Brain microvascular endothelial cell (primary cell): ENCODE measurements at regions not wholly inside any gene's neighbourhood (a gene's known extent, or its start where the extent isn't known, plus 50 kb on each side); places are given as distances from the start of the nearest gene placed in this dataset.

Experiments
- DNase-seq: peaks from one replicate; pipeline ENCODE4 v3.0.0-alpha.2; 2020
- H3K27ac ChIP-seq: fragments of 250-450 bp; sonication (Bioruptor Pico); 2 replicates; pipeline ENCODE4 v1.5.1; 2020; ENCODE audit warnings: mild to moderate bottlenecking, moderate library complexity
- H3K27me3 ChIP-seq: fragments of 250-450 bp; sonication (Bioruptor Pico); replicated peaks from 2 replicates; pipeline ENCODE4 v1.5.1; 2020; ENCODE audit warnings: mild to moderate bottlenecking
- H3K36me3 ChIP-seq: fragments of 250-450 bp; sonication (Bioruptor Pico); replicated peaks from 2 replicates; pipeline ENCODE4 v1.5.1; 2020; ENCODE audit warnings: mild to moderate bottlenecking
- H3K4me3 ChIP-seq: 2 replicates; pipeline ENCODE4 v1.5.1; 2011; ENCODE audit warnings: low read depth, mild to moderate bottlenecking, control low read depth, low read length, moderate library complexity
- in situ Hi-C: cut with HindIII; loops from 2 replicates; pipeline ENCODE4 v1.10.0; 2017; ENCODE audit warnings: low sequenced_read_pairs, low pct_ligation_motif_present
- TF ChIP-seq, protein P1 (sequence below): IDR thresholded peaks from 2 replicates; pipeline ENCODE4 v1.5.1; 2011; ENCODE audit warnings: low read depth, mild to moderate bottlenecking, moderate library complexity, low read length, control low read depth, inconsistent platforms; ENCODE audit errors: missing control alignments

DNA sequence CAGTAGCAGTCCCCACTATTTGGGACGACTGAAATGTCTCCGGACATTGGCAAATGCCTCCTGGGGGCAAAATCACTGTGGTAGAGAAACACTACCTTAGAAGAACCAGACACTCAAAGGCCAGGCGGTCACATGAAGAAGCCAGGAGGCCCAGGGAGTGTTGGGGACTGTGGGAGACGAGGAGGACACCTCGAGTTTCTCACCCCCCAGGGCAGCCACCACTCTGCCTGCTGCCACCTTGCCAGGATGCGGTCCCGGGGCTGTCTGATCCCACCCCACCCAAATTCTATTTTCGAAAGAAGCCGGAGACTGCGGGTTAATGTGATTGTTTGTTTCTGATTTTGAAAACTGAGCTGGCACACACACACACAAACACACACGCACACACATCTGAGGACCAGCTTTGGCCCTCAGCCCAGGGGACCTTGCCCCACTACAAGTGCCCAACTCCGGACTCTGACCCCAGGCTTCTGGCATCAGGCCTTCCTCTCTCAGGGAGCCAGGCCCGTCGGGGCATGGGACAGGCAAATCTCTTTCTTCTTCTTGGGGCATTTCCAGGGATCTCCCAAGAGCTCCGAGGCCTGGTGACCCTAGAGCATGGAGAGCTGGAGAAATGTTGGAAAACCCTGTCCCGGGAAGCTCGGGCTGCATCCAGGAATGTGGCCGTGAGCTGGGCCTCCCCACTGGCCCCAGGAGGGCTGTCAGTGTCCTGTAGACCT is 187.5 kb upstream of the PMEPA1 start:
- Histone ChIP-seq H3K27ac (no peak overlapping the region), H3K27me3 (no peaks in the 10 kb centered on the region)
- no peak for DNase-seq

DNA sequence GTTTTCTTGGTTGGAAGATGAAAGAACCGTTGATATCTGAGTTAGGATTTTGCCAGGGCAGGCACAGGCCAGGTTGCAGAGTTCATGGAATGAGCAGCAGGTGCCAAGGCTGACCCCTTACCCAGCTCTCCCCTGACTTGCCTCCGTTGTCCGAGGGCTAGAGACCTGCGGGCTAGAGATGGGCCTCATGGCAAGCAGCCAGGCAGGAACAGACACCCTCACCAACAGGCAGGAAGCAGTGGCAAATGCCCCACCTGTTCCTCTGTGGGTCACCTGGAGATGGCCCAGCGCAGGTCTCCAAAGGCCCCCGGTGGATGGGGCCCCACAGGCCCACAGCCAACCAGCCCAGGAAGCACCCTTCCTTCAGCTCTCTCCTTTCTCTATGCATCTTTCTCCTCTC is 186.7 kb upstream of the PMEPA1 start:
- DNase-seq: no peak
- Histone ChIP-seq H3K36me3 (no peaks in the 10 kb centered on the region), H3K27ac (no peak overlapping the region), H3K27me3 (no peaks in the 10 kb centered on the region), H3K4me3 (no peak overlapping the region)
- TF ChIP-seq, protein P1, sequence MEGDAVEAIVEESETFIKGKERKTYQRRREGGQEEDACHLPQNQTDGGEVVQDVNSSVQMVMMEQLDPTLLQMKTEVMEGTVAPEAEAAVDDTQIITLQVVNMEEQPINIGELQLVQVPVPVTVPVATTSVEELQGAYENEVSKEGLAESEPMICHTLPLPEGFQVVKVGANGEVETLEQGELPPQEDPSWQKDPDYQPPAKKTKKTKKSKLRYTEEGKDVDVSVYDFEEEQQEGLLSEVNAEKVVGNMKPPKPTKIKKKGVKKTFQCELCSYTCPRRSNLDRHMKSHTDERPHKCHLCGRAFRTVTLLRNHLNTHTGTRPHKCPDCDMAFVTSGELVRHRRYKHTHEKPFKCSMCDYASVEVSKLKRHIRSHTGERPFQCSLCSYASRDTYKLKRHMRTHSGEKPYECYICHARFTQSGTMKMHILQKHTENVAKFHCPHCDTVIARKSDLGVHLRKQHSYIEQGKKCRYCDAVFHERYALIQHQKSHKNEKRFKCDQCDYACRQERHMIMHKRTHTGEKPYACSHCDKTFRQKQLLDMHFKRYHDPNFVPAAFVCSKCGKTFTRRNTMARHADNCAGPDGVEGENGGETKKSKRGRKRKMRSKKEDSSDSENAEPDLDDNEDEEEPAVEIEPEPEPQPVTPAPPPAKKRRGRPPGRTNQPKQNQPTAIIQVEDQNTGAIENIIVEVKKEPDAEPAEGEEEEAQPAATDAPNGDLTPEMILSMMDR: no peak
- in situ Hi-C loops: no loop called here

More for the DNA sequence above, 187.5 kb upstream of the PMEPA1 start:
- TF ChIP-seq, protein P1: no peak
- H3K36me3 ChIP-seq: no peaks in the 10 kb centered on the region
- in situ Hi-C loops: no loop called here
- H3K4me3 ChIP-seq: no peak overlapping the region

DNA sequence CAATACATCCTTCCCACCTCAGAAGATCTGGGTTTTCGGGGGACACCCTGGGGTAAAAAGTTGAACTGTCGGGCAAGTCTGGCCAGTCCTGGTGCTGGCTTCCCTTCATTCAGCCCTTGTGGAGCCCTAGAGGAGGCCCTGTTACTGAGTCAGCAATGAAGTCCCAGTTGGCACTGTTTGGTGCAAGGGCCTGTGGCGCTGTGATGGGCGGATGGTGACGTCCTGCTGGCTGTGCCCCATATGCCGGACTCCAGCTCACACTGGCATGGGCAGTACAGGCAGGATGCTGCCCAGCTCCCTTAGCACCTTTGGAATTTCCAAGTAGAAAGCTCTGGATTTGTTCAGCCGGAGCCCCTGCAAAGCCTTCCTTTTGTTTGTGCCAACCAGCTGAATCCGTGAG is 186.2 kb upstream of the PMEPA1 start:
- TF ChIP-seq, protein P1: no peak
- in situ Hi-C loops: no loop called here
- no peak overlapping the region for H3K4me3 ChIP-seq
- H3K36me3 ChIP-seq: no peaks in the 10 kb centered on the region
- DNase-seq: no peak
- no peak overlapping the region for H3K27ac ChIP-seq
- no peaks in the 10 kb centered on the region for H3K27me3 ChIP-seq

DNA sequence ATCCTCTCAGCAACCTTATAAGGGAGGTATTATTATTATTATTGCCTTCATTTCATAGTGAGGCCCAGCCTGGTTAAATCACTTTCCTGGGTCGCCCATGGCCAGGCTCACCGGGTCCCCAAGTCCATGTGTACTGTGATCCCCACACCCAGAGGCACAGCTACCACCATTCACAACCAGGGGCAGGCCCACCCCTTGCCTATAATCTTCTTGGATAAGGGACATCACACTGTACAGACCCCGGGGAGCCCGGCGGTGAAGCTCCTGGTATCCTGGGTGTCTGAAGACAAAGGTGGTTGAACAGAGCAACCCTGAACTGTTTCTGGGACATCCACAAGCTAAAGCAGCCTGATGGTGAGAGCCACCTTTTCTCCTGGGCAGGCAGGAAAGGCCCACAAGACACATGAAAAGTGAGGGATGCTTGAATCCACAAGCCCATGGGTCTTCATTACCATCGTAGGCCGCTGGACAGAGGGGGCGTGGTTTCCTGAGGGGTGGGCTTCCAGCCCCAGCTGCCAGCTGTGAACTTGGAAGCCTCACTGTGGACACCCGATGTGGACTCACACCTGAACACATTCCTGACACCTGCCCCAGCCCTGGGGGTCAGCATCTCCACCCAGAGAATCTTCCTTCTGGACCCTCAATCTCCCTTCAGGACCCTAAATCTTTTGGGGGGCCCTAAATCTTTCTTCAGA is 185.5 kb upstream of the PMEPA1 start:
- TF ChIP-seq, protein P1: no peak
- Histone ChIP-seq H3K4me3 (no peak overlapping the region), H3K27ac (no peak overlapping the region), H3K36me3 (no peaks in the 10 kb centered on the region), H3K27me3 (no peaks in the 10 kb centered on the region)
- DNase-seq: no peak
- in situ Hi-C loops: no loop called here

DNA sequence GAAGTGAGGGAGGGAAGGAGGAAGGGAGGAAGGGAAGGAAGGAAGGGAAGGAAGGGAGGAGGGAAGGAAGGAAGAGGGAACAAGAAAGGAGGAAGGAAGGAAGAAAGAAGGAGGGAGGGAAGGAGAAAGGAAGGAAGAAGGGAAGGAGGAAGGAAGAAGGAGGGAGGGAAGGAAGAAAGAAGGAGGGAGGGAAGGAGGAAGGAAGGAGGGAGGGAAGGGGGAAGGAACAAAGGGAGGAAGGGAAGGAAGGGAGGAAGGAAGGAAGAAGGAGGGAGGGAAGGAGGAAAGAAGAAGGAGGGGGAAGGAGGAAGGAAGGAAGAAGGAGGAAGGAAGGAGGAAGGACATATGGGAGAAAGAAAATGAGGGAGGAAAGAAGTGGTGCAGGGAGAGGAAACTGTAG is 184.7 kb upstream of the PMEPA1 start:
- TF ChIP-seq, protein P1: no peak
- no peak overlapping the region for H3K27ac ChIP-seq
- H3K36me3 ChIP-seq: no peaks in the 10 kb centered on the region
- no peak for DNase-seq
- no peaks in the 10 kb centered on the region for H3K27me3 ChIP-seq
- no peak overlapping the region for H3K4me3 ChIP-seq
- in situ Hi-C loops: no loop called here
